Kidney (tissue), 13 donors: ENCODE measurements at regions not wholly inside any gene's neighbourhood (a gene's known extent, or its start where the extent isn't known, plus 50 kb on each side); places are given as distances from the start of the nearest gene placed in this dataset.

ENCODE experiments used
- DNase-seq, 5 donors: peaks; one replicate each; pipeline ENCODE4 v3.0.0-alpha.2; 2013 to 2020
- FAIRE-seq: peaks from 2 replicates; lab custom pipeline; 2012; peaks lifted over from hg19 to GRCh38; lab: Jason Lieb, UNC
- H3K27ac ChIP-seq, 2 donors: one replicate each; pipeline ENCODE4 v1.7.0; 2013; ENCODE audit warnings: low read depth in 2 of 2, low read length in 2 of 2, inconsistent platforms in 1 of 2
- H3K27me3 ChIP-seq: one replicate; pipeline ENCODE4 v1.7.1; 2013; ENCODE audit warnings: low read length, inconsistent platforms; ENCODE audit not compliant: control insufficient read depth, insufficient read depth
- H3K36me3 ChIP-seq, 3 donors: one replicate each; pipeline versions ENCODE4 v1.7.0 to v1.7.1; 2013; ENCODE audit warnings: low read length in 3 of 3, control low read depth in 1 of 3, inconsistent platforms in 1 of 3; ENCODE audit not compliant: insufficient read depth in 3 of 3, control insufficient read depth in 2 of 3
- H3K4me1 ChIP-seq, 3 donors: one replicate each; pipeline versions ENCODE4 v1.7.0 to v1.7.1; 2013; ENCODE audit warnings: low read length in 3 of 3, inconsistent platforms in 1 of 3, low read depth in 1 of 3; ENCODE audit not compliant: control insufficient read depth in 2 of 3, insufficient read depth in 2 of 3
- H3K4me3 ChIP-seq, 3 donors: one replicate each; pipeline versions ENCODE4 v1.7.0 to v1.8.1; 2013; ENCODE audit warnings: low read length in 3 of 3, control low read depth in 1 of 3, inconsistent platforms in 1 of 3
- H3K9ac ChIP-seq, 3 donors: one replicate each; pipeline versions ENCODE4 v1.7.0 to v1.7.1; 2013; ENCODE audit warnings: low read length in 3 of 3, control low read depth in 1 of 3, inconsistent platforms in 1 of 3
- H3K9me3 ChIP-seq, 3 donors: one replicate each; pipeline versions ENCODE4 v1.7.0 to v1.7.1; 2013; ENCODE audit warnings: low read length in 3 of 3, control low read depth in 1 of 3, inconsistent platforms in 1 of 3; ENCODE audit not compliant: control insufficient read depth in 2 of 3, insufficient read depth in 1 of 3
- CTCF ChIP-seq: IDR thresholded peaks from 3 replicates; pipeline ENCODE4 v1.5.1; 2012; ENCODE audit warnings: mild to moderate bottlenecking, moderate library complexity, borderline replicate concordance; ENCODE audit not compliant: insufficient read depth; ENCODE audit errors: extremely low read depth
- intact Hi-C: fragments of 100-400 bp; cut with DNase I; formaldehyde crosslinking; loops from one replicate; pipeline ENCODE4 v1.11.1; 2022
- donor health status: control.
- donor health status: control.
- donor health status: control.
- donor health status: control.
- donor health status: control.
- donor health status: DM: yes; HTN: yes; CAD: no.
- donor health status: Normal renal cell carcinoma (clear cell type).

DNA sequence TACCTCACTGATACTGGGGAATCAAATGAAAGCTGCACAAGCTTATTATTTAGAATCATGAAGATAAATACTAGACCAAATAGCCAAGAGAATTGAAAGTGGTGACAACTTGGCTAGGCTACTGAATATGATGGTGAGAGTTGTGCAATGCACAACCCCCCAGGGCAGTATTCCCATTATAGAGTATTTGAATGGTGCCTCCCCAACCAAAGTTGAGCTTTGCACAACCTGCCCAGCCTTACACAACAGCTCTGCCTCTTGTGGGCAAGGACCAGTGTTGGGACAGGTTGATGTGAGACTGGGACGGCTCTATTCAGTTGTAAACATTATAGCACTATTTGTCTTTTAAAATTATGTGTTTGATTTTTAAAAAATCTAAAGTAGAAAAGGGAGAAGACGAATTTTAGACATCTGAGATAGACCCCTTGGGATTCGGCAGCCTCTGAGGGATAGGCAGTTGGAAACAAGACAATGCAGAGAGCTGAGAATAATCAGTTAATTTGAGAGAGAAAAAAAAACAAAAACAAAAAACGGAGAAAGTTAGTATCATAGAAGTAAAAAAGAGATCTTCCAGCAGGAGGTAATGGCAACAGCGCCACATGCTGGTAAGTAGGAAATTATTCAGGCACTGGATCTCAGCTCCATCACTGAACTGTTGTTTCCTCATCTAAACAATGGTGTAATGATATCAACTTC lies 91.0 kb upstream of the KCNA3 start:
- DNase-seq, result peak in 3 of 5 donors; percentile 16 to 61 (median 19)
- Histone ChIP-seq H3K27me3 (no peaks in the 10 kb centered on the region), H3K36me3 (no peaks in the 10 kb centered on the region), H3K9me3 (no peaks in the 10 kb centered on the region), H3K9ac (no peak overlapping the region), H3K27ac (no peak overlapping the region), H3K4me3 (no peak overlapping the region), H3K4me1 (no peaks in the 10 kb centered on the region)
- peak; percentile 75 for TF ChIP-seq CTCF
- FAIRE-seq, result peak; percentile 84
- intact Hi-C loops, result no loop called here

- Histone ChIP-seq H3K36me3 (no peaks in the 10 kb centered on the region), H3K9ac (no peak overlapping the region), H3K9me3 (no peaks in the 10 kb centered on the region), H3K27ac (no peak overlapping the region), H3K27me3 (no peaks in the 10 kb centered on the region), H3K4me1 (no peaks in the 10 kb centered on the region), H3K4me3 (no peak overlapping the region)
- no peak for TF ChIP-seq CTCF
- no peak for DNase-seq
- no peak for FAIRE-seq
- intact Hi-C loops, result no loop called here
These were observed 88.4 kb upstream of the KCNA3 start for GRCh38 chr1:110763149-110763548.

DNA sequence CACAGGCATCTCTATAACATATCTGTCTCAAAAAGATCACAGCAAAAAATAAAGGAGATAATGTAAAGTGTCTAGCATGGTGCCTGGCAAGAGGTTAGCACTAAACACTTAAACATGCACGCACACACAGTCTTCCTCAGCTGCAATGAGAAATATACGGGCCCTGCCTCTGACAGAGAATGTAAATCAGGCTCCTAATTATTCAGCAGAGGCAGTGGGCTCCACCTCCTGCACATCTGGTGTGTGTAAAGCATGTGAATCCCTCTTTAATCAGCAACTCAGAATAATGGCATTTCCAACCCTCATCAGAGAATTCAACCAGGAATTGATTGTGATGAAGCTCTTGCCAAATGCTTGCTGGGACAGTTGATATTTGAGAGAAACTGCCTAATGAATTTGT lies 85.6 kb upstream of the KCNA3 start:
- Histone ChIP-seq H3K27ac (no peak overlapping the region), H3K27me3 (no peaks in the 10 kb centered on the region), H3K9me3 (no peaks in the 10 kb centered on the region), H3K4me1 (no peaks in the 10 kb centered on the region), H3K9ac (no peak overlapping the region), H3K36me3 (no peaks in the 10 kb centered on the region), H3K4me3 (no peak overlapping the region)
- no peak for TF ChIP-seq CTCF
- no peak for DNase-seq
- no peak for FAIRE-seq
- intact Hi-C loops, result no loop called here

DNA sequence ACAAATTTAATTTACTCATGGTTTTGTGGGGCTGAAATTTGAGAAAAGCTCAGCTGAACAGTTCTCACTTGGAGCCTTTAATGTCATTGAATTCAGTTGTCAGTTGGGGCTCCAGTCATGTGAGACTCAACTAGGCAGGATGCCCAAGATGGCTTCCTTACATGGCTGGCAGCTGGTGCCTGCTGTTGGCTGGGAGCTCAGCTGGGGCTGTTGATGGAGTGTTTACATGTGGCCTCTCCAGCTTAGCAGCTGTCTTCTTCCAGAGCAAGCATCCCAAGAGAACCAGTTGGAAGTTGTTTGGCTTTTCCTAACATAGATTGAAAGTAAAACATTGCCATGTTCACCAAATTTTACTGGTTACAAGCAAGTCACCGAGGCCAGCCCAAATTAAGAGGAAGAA lies 81.8 kb upstream of the KCNA3 start:
- no peak for TF ChIP-seq CTCF

More for the DNA sequence above, 81.8 kb upstream of the KCNA3 start:
- Histone ChIP-seq H3K4me3 (no peak overlapping the region), H3K9ac (no peak overlapping the region), H3K27ac (no peak overlapping the region), H3K27me3 (no peaks in the 10 kb centered on the region), H3K9me3 (no peaks in the 10 kb centered on the region), H3K4me1 (no peaks in the 10 kb centered on the region), H3K36me3 (no peaks in the 10 kb centered on the region)
- FAIRE-seq, result no peak
- no peak for DNase-seq
- intact Hi-C loops, result no loop called here
